ENCODE measurements at regions not wholly inside any gene's neighbourhood (a gene's known extent, or its start where the extent isn't known, plus 50 kb on each side); places are given as distances from the start of the nearest gene placed in this dataset.

GRCh38 chr13:63497601-63498000, 2082.0 kb upstream of the PCDH20 start:
- H3K9me3 ChIP-seq = no peaks in the 10 kb centered on the region
- no peak for DNase-seq
- H3K27ac ChIP-seq = no peak overlapping the region
- no peak overlapping the region for H3K4me3 ChIP-seq (replicated peaks in 1 of 3)
- no peaks in the 10 kb centered on the region for H3K27me3 ChIP-seq
- intact Hi-C loops (cut with DNase I) = no loop called here
- H3K36me3 ChIP-seq = no peaks in the 10 kb centered on the region
- no peak for TF ChIP-seq CTCF (IDR thresholded peaks at IDR 0.05)
- TF ChIP-seq POLR2A (IDR thresholded peaks at IDR 0.05) = no peak
- no peaks in the 10 kb centered on the region for H3K4me1 ChIP-seq

GRCh38 chr13:63492604-63493003, 2077.0 kb upstream of the PCDH20 start:
- TF ChIP-seq POLR2A (IDR thresholded peaks at IDR 0.05) (no peak), CTCF (IDR thresholded peaks at IDR 0.05) (no peak)
- no peak for DNase-seq
- H3K27ac ChIP-seq = no peak overlapping the region
- intact Hi-C loops (cut with DNase I) = no loop called here
- H3K4me1 ChIP-seq = no peaks in the 10 kb centered on the region
- no peak overlapping the region for H3K4me3 ChIP-seq (replicated peaks in 1 of 3)
- H3K36me3 ChIP-seq = no peaks in the 10 kb centered on the region
- no peaks in the 10 kb centered on the region for H3K9me3 ChIP-seq
- 89 to 92% methylated on average over 2 of the region's 2 CpGs for WGBS, 2 donors
- H3K27me3 ChIP-seq = no peaks in the 10 kb centered on the region

- TF ChIP-seq CTCF (IDR thresholded peaks at IDR 0.05) (no peak), POLR2A (IDR thresholded peaks at IDR 0.05) (no peak)
- intact Hi-C loops (cut with DNase I) = no loop called here
- Histone ChIP-seq H3K4me1 (no peaks in the 10 kb centered on the region), H3K27me3 (no peaks in the 10 kb centered on the region), H3K9me3 (no peaks in the 10 kb centered on the region), H3K36me3 (no peaks in the 10 kb centered on the region), H3K4me3 (replicated peaks in 1 of 3) (no peak overlapping the region), H3K27ac (no peak overlapping the region)
- 95 to 97% methylated on average over 1 of the region's 1 CpG for WGBS, 2 donors
- DNase-seq = no peak
Measured at GRCh38 chr13:63490149-63490548, 2074.5 kb upstream of the PCDH20 start.

- no peaks in the 10 kb centered on the region for H3K4me1 ChIP-seq
- H3K9me3 ChIP-seq = no peaks in the 10 kb centered on the region
- TF ChIP-seq CTCF (IDR thresholded peaks at IDR 0.05) = no peak
- TF ChIP-seq POLR2A (IDR thresholded peaks at IDR 0.05) = no peak
- no peak overlapping the region for H3K4me3 ChIP-seq (replicated peaks in 1 of 3)
- H3K36me3 ChIP-seq = no peaks in the 10 kb centered on the region
- no peak for DNase-seq
- intact Hi-C loops (cut with DNase I) = no loop called here
- no peak overlapping the region for H3K27ac ChIP-seq
- H3K27me3 ChIP-seq = no peaks in the 10 kb centered on the region
Measured at GRCh38 chr13:63481334-63481733, 2065.7 kb upstream of the PCDH20 start.

GRCh38 chr13:63472711-63473110, 2057.1 kb upstream of the PCDH20 start:
- Histone ChIP-seq H3K4me1 (no peaks in the 10 kb centered on the region), H3K27ac (no peak overlapping the region), H3K9me3 (no peaks in the 10 kb centered on the region), H3K36me3 (no peaks in the 10 kb centered on the region), H3K4me3 (replicated peaks in 1 of 3) (no peak overlapping the region), H3K27me3 (no peaks in the 10 kb centered on the region)
- intact Hi-C loops (cut with DNase I) = no loop called here
- TF ChIP-seq POLR2A (IDR thresholded peaks at IDR 0.05) = no peak
- TF ChIP-seq CTCF (IDR thresholded peaks at IDR 0.05) = no peak
- WGBS, 2 donors = 68 to 83% methylated on average over 1 of the region's 1 CpG
- no peak for DNase-seq
